HEK293T (cell line): ENCODE measurements at regions not wholly inside any gene's neighbourhood (a gene's known extent, or its start where the extent isn't known, plus 50 kb on each side); places are given as distances from the start of the nearest gene placed in this dataset.

Source experiments
- BHLHE40 ChIP-seq: fragments of 450-650 bp; IDR thresholded peaks from 2 replicates; pipeline ENCODE4 v1.6.1; 2016; ENCODE audit warnings: mild to moderate bottlenecking, moderate library complexity, borderline replicate concordance
- CTBP1 ChIP-seq: fragments of 450-650 bp; IDR thresholded peaks from 2 replicates; pipeline ENCODE4 v1.6.1; 2016; ENCODE audit warnings: borderline replicate concordance
- FOXA1 ChIP-seq: fragments of 450-650 bp; IDR thresholded peaks from 2 replicates; pipeline ENCODE4 v1.6.1; 2016; ENCODE audit warnings: mild to moderate bottlenecking
- FOXK2 ChIP-seq: fragments of 450-650 bp; IDR thresholded peaks from 2 replicates; pipeline ENCODE4 v1.6.1; 2016; ENCODE audit warnings: mild to moderate bottlenecking
- FOXM1 ChIP-seq: fragments of 450-650 bp; IDR thresholded peaks from 2 replicates; pipeline ENCODE4 v1.6.1; 2017; ENCODE audit warnings: mild to moderate bottlenecking, borderline replicate concordance
- SP1 ChIP-seq: fragments of 450-650 bp; IDR thresholded peaks from 2 replicates; pipeline ENCODE4 v1.6.1; 2017
- SUZ12 ChIP-seq: fragments of 450-650 bp; IDR thresholded peaks from 2 replicates; pipeline ENCODE4 v1.6.1; 2016; ENCODE audit warnings: mild to moderate bottlenecking
- TARDBP ChIP-seq: fragments of 450-650 bp; IDR thresholded peaks from 2 replicates; pipeline ENCODE4 v1.6.1; 2016

GRCh38 chr18:34315591-34316352 is 91.1 kb upstream of the NOL4 start:
- TF ChIP-seq BHLHE40 = no peak
- no peak for TF ChIP-seq FOXA1
- TF ChIP-seq CTBP1 = no peak
- TF ChIP-seq SUZ12 = no peak
- TF ChIP-seq SP1 = no peak
- no peak for TF ChIP-seq TARDBP
- TF ChIP-seq FOXM1 = no peak
- no peak for TF ChIP-seq FOXK2
